ENCODE measurements at regions not wholly inside any gene's neighbourhood (a gene's known extent, or its start where the extent isn't known, plus 50 kb on each side); places are given as distances from the start of the nearest gene placed in this dataset.

GRCh38 chr6:134619789-134620188, 301.9 kb upstream of the SGK1 start:
- no peak for FAIRE-seq
- Histone ChIP-seq H3K4me3 (replicated peaks in 1 of 3; ENCODE audit: insufficient read depth in 1 of 3, low read depth in 1 of 3, low read length in 3 of 3) (no peak overlapping the region), H3K36me3 (ENCODE audit: control insufficient read depth in 2 of 2, extremely low read depth in 1 of 2, insufficient read depth in 2 of 2, low read length in 2 of 2) (no peaks in the 10 kb centered on the region), H3K9ac (replicated peaks; ENCODE audit: extremely low read depth, insufficient read depth, low read length) (no peak overlapping the region), H3K27me3 (ENCODE audit: control insufficient read depth in 2 of 2, insufficient read depth in 2 of 2, low read length in 2 of 2) (no peaks in the 10 kb centered on the region), H3K79me2 (ENCODE audit: control insufficient read depth, insufficient read depth, low read length) (no peaks in the 10 kb centered on the region), H3K4me2 (ENCODE audit: insufficient read depth, low read length) (no peak overlapping the region), H3K27ac (ENCODE audit: insufficient read depth, low read depth, low read length) (no peak overlapping the region), H4K20me1 (replicated peaks; ENCODE audit: control insufficient read depth, extremely low read depth, insufficient read depth, low read length) (no peaks in the 10 kb centered on the region), H2AFZ (ENCODE audit: low read depth, low read length) (no peak overlapping the region), H3K4me1 (ENCODE audit: control insufficient read depth, extremely low read depth, insufficient read depth, low read length) (no peaks in the 10 kb centered on the region), H3K9me3 (replicated peaks; ENCODE audit: control insufficient read depth, insufficient read depth, low read length) (no peaks in the 10 kb centered on the region), H3K9me1 (replicated peaks; ENCODE audit: control insufficient read depth, extremely low read depth, insufficient read depth, low read length) (no peaks in the 10 kb centered on the region)
- BruUV-seq (replicated peaks): no TSS peak
- intact Hi-C loops (cut with micrococcal nuclease) (no loop called here), dilution Hi-C loops (cut with MboI; ENCODE audit: extremely low pct_ligation_motif_present, low sequenced_read_pairs) (no loop called here)
- no peak for DNase-seq (ENCODE audit: low read depth, low spot score)
- CTCF ChIA-PET: interaction anchor here (1.2 kb wide), 1 partner anchor 21 kb away, joined by 6 read pairs; no protein-coding TSS in a partner anchor
- POLR2A ChIA-PET: no interaction called here
- no peak for TF ChIP-seq MYC (IDR thresholded peaks at IDR 0.05; ENCODE audit: low read depth, low read length)
- TF ChIP-seq EZH2 (IDR thresholded peaks at IDR 0.05; ENCODE audit: borderline replicate concordance, low read depth, low read length, severe bottlenecking): no peak

GRCh38 chr6:134619077-134619476, 301.2 kb upstream of the SGK1 start:
- Histone ChIP-seq H3K9ac (replicated peaks; ENCODE audit: extremely low read depth, insufficient read depth, low read length) (no peak overlapping the region), H3K36me3 (ENCODE audit: control insufficient read depth in 2 of 2, extremely low read depth in 1 of 2, insufficient read depth in 2 of 2, low read length in 2 of 2) (no peaks in the 10 kb centered on the region), H2AFZ (ENCODE audit: low read depth, low read length) (no peak overlapping the region), H3K4me2 (ENCODE audit: insufficient read depth, low read length) (no peak overlapping the region), H3K9me3 (replicated peaks; ENCODE audit: control insufficient read depth, insufficient read depth, low read length) (no peaks in the 10 kb centered on the region), H3K4me3 (replicated peaks in 1 of 3; ENCODE audit: insufficient read depth in 1 of 3, low read depth in 1 of 3, low read length in 3 of 3) (no peak overlapping the region), H3K27ac (ENCODE audit: insufficient read depth, low read depth, low read length) (no peak overlapping the region), H4K20me1 (replicated peaks; ENCODE audit: control insufficient read depth, extremely low read depth, insufficient read depth, low read length) (no peaks in the 10 kb centered on the region), H3K9me1 (replicated peaks; ENCODE audit: control insufficient read depth, extremely low read depth, insufficient read depth, low read length) (no peaks in the 10 kb centered on the region), H3K79me2 (ENCODE audit: control insufficient read depth, insufficient read depth, low read length) (no peaks in the 10 kb centered on the region), H3K4me1 (ENCODE audit: control insufficient read depth, extremely low read depth, insufficient read depth, low read length) (no peaks in the 10 kb centered on the region), H3K27me3 (ENCODE audit: control insufficient read depth in 2 of 2, insufficient read depth in 2 of 2, low read length in 2 of 2) (no peaks in the 10 kb centered on the region)
- dilution Hi-C loops (cut with MboI; ENCODE audit: extremely low pct_ligation_motif_present, low sequenced_read_pairs): no loop called here
- FAIRE-seq (no peak), DNase-seq (ENCODE audit: low read depth, low spot score) (no peak)
- POLR2A ChIA-PET: no interaction called here
- BruUV-seq (replicated peaks): no TSS peak
- CTCF ChIA-PET: interaction anchor here (1.2 kb wide), 1 partner anchor 22 kb away, joined by 6 read pairs; no protein-coding TSS in a partner anchor
- intact Hi-C loops (cut with micrococcal nuclease): no loop called here
- TF ChIP-seq JUN (IDR thresholded peaks at IDR 0.05; ENCODE audit: borderline replicate concordance, insufficient read depth, insufficient read length, low read depth): no peak
- TF ChIP-seq FOS (IDR thresholded peaks at IDR 0.05; ENCODE audit: borderline replicate concordance, insufficient read depth, low read length): no peak
- no peak for TF ChIP-seq CTCF (IDR thresholded peaks at IDR 0.05; ENCODE audit: extremely low read depth in 1 of 2, insufficient read depth in 1 of 2, low read depth in 1 of 2, low read length in 2 of 2)

All from endothelial cell of umbilical vein (primary cell).